ENCODE measurements at regions not wholly inside any gene's neighbourhood (a gene's known extent, or its start where the extent isn't known, plus 50 kb on each side); places are given as distances from the start of the nearest gene placed in this dataset.

- H4K20me1 ChIP-seq (ENCODE audit: insufficient read depth, low read length): no peaks in the 10 kb centered on the region
- POLR2A ChIA-PET (ENCODE audit: unreplicated experiment): no interaction called here
- H2BK15ac ChIP-seq (ENCODE audit: low read depth, low read length): no peak overlapping the region
- no peak overlapping the region for H3K4me3 ChIP-seq (ENCODE audit: insufficient read depth, low read depth, low read length)
- H3K14ac ChIP-seq (replicated peaks; ENCODE audit: low read depth, low read length): no peak overlapping the region
- no peak overlapping the region for H4K8ac ChIP-seq (ENCODE audit: low read depth in 2 of 2, low read length in 2 of 2)
- DNase-seq (no peak), ATAC-seq (ENCODE audit: low read depth) (no peak)
- no peaks in the 10 kb centered on the region for H3K79me1 ChIP-seq (ENCODE audit: low read depth in 1 of 2, low read length in 2 of 2)
- H3K18ac ChIP-seq (ENCODE audit: low read depth, low read length): no peak overlapping the region
- intact Hi-C loops (cut with micrococcal nuclease) (no loop called here), in situ Hi-C loops (cut with MboI; ENCODE audit: low sequenced_read_pairs) (no loop called here), dilution Hi-C loops (cut with HindIII; ENCODE audit: low sequenced_read_pairs, unreplicated experiment) (no loop called here)
- H3K9me3 ChIP-seq (ENCODE audit: control insufficient read depth, insufficient read depth, low read length): no peaks in the 10 kb centered on the region
- H3K27me3 ChIP-seq (ENCODE audit: control insufficient read depth, insufficient read depth, low read length): peaks cover 7% of the 10 kb centered on the region
- no peak overlapping the region for H3K4me2 ChIP-seq (ENCODE audit: low read depth, low read length)
- CTCF ChIA-PET: no interaction called here
- no peak overlapping the region for H2AFZ ChIP-seq (replicated peaks; ENCODE audit: low read length, poor library complexity)
- H2BK120ac ChIP-seq (ENCODE audit: low read depth, low read length): no peak overlapping the region
- TF ChIP-seq ELK1 (IDR thresholded peaks at IDR 0.05; ENCODE audit: borderline replicate concordance, low read depth, low read length) (no peak), RAD21 (IDR thresholded peaks at IDR 0.05; ENCODE audit: low read length) (no peak), RFX5 (IDR thresholded peaks at IDR 0.05; ENCODE audit: low read depth, low read length) (no peak), BHLHE40 (IDR thresholded peaks at IDR 0.05; ENCODE audit: low read depth, low read length) (no peak), USF2 (IDR thresholded peaks at IDR 0.05; ENCODE audit: low read depth, low read length) (no peak), FOS (IDR thresholded peaks at IDR 0.05; ENCODE audit: low read depth, low read length) (no peak), SMC3 (IDR thresholded peaks at IDR 0.05; ENCODE audit: low read depth, low read length) (no peak), NFE2L2 (IDR thresholded peaks at IDR 0.05; ENCODE audit: low read depth, low read length) (no peak), POLR2A (IDR thresholded peaks at IDR 0.05; ENCODE audit: low read depth, low read length) (no peak), CHD1 (IDR thresholded peaks at IDR 0.05; ENCODE audit: low read depth, low read length) (no peak), MAFK (IDR thresholded peaks at IDR 0.05; ENCODE audit: low read depth, low read length) (no peak), MAZ (IDR thresholded peaks at IDR 0.05; ENCODE audit: borderline replicate concordance, low read depth, low read length) (no peak), CEBPB (IDR thresholded peaks at IDR 0.05; ENCODE audit: low read depth, low read length) (no peak)
- no CpG with 5 or more reads among the region's 3 CpGs for WGBS, 2 experiments (ENCODE audit: extremely low coverage in 2 of 2, insufficient read length in 1 of 2)
- no peak overlapping the region for H3K4ac ChIP-seq (ENCODE audit: low read depth, low read length)
- H2BK20ac ChIP-seq (ENCODE audit: low read depth, low read length): no peak overlapping the region
- H2BK5ac ChIP-seq (ENCODE audit: low read depth, low read length, poor library complexity, severe bottlenecking): no peak overlapping the region
- H2AK9ac ChIP-seq (replicated peaks; ENCODE audit: low read depth, low read length, poor library complexity): no peak overlapping the region
- H3K23ac ChIP-seq (ENCODE audit: low read depth, low read length): no peak overlapping the region
- no peak overlapping the region for H3K56ac ChIP-seq (ENCODE audit: extremely low read depth, insufficient read depth, low read length)
- no peaks in the 10 kb centered on the region for H3K9me1 ChIP-seq (ENCODE audit: insufficient read depth, low read length)
- no peak overlapping the region for H2AK5ac ChIP-seq (ENCODE audit: low read depth, low read length)
- H4K91ac ChIP-seq (ENCODE audit: insufficient read depth, low read depth, low read length): no peak overlapping the region
- no peaks in the 10 kb centered on the region for H3K36me3 ChIP-seq (ENCODE audit: control insufficient read depth, insufficient read depth, low read length)
- no peak overlapping the region for H3K9ac ChIP-seq (ENCODE audit: low read depth, low read length)
- H4K5ac ChIP-seq (ENCODE audit: low read depth, low read length): no peak overlapping the region
- H3K4me1 ChIP-seq (ENCODE audit: control insufficient read depth, insufficient read depth, low read length): no peaks in the 10 kb centered on the region; the same call in 1 of the 2 replicates
- H3K27ac ChIP-seq (ENCODE audit: insufficient read depth, low read length): no peak overlapping the region
- BruUV-seq (replicated peaks): no TSS peak
Observed at GRCh38 chrX:15909605-15910004, 55.0 kb upstream of the AP1S2 start.
